Urothelium cell line (cell line): ENCODE measurements at regions not wholly inside any gene's neighbourhood (a gene's known extent, or its start where the extent isn't known, plus 50 kb on each side); places are given as distances from the start of the nearest gene placed in this dataset.
"Not testable (repeated sequence)": the region's sequence is repeated elsewhere in the genome, so short reads cannot be mapped to it uniquely, and the experiment has no call there.

Source experiments
- DNase-seq: peaks from one replicate; pipeline ENCODE4 v3.0.0; 2011; ENCODE audit warnings: low spot score, mixed read lengths
- FAIRE-seq: peaks from 2 replicates; lab custom pipeline; 2011; peaks lifted over from hg19 to GRCh38; lab: Jason Lieb, UNC

DNA sequence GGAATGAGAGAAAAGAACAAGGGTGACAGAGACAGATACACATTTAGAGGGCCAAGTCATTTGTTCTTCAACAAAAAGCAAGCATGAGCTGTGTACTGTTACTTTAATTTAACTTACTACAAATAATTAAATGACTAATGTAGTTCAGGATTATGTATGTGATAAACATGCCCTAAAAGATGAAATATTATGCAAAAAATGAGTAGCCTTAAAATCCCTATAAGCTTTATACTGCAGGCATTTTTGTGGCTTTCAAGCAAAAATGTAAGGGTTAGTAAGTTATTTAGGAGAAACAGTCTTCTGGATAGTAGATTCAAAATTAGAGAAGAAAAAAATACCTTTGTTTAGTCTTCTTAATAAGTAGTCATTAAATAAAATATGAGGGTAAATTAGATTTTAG, 431.2 kb downstream of the CSNK1G3 start:
- no peak for FAIRE-seq
- DNase-seq = no peak

DNA sequence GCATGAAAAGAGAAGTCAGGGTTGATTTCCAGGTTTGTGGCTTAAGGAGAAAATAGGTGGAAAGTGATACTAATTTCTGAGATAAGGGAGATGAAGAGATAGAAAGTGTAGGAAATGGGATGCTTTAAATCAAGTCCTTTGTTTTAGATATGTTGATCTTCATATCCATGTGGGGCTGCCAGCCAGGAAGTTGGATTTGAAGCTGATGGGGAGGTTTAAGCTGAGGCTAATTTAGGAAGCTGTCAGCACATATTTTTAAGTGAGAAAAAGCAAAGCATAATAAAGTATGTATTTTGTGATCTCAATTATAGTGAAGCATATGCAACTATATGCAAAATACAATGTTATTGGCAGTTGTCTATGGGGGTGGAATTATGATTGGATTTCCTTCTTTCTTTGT, 428.4 kb downstream of the CSNK1G3 start:
- no peak for FAIRE-seq
- no peak for DNase-seq

DNA sequence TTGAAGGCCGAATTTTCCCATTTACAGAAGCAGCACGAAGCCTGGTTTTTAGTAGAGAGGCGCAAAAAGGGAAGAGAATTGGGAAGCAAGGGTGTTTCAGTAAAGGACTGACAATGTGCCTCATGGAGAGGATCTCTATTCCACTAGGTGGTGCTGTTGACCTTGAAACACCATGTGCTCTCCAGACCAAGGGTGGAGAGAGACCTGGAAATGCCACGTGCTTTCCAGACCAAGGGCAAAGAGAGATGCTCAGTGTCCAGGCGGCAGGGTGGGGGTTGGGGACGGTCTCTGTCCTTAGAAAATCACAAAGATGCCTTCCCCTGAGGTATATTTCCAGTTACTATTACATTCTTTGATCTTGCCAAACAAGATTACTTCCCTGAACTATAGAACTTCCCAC, 425.3 kb downstream of the CSNK1G3 start:
- peak; percentile 79 for FAIRE-seq
- DNase-seq = peak; percentile 40

DNA sequence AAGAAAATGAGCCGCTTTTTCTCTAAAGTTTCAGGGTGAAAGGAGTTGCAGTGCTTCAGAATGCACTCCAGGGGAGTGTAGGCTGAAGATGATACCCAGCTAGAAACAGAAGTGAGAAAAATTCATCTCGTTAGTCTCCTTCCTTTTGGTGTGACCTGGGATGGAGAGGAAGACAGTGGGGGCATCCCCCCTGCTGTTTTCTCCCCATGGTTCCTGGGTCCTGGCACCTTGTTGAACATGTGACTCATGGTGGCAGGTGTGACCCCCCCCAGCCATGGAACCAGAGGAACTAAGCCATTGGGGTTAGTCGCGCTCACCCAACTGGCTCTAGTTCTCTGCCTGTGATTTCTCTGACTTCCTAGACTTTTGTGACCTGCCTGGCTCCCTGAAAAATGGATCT, 424.6 kb downstream of the CSNK1G3 start:
- no peak for DNase-seq
- FAIRE-seq = no peak

DNA sequence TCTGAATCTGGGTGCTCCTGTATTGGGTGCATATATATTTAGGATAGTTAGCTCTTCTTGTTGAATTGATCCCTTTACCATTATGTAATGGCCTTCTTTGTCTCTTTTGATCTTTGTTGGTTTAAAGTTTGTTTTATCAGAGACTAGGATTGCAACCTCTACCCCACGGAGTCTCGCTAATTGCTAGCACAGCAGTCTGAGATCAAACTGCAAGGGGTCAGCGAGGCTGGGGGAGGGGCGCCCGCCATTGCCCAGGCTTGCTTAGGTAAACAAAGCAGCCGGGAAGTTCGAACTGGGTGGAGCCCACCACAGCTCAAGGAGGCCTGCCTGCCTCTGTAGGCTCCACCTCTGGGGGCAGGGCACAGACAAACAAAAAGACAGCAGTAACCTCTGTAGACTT, 421.8 kb downstream of the CSNK1G3 start:
- not testable (repeated sequence) for FAIRE-seq, DNase-seq

DNA sequence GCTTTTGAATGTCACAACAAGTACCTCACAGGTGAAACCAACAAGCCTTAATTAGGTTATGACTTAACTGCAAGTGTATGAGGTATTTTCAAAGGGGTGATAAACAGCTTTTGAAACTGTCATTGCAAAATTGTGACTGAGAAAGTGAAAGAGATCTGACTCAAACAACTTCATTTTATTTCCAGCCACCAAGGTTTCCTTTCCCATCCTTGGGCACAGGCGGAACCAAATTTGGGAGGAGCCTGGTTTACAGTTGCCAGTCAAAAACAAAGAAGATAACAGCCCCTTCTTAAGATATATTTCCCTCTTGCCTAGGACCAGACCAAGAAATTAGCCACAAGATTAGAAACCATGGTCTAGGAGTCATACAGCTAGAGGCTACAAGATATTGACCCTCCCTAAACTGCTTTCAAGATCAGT, 417.1 kb downstream of the CSNK1G3 start:
- FAIRE-seq (no peak), DNase-seq (no peak)

DNA sequence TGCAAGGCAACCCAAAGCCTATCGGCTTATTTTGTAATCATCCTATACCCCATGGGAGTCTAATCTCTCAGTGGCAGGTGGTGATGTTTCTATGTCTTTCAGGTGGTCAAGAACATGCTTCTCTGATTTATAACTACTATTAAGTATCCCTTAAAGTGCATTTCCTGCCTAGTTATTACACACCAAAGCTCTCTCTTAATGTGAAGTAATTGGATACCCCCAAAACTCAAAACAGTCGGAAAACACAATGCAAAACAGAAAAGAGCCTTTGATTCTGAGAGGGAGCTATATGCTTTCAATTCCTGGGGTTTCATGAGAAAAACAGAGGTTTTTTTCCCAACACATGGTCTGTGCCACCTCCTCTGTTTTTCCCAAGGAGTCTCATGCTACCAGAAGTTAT, 416.4 kb downstream of the CSNK1G3 start:
- no peak for DNase-seq
- FAIRE-seq = no peak

DNA sequence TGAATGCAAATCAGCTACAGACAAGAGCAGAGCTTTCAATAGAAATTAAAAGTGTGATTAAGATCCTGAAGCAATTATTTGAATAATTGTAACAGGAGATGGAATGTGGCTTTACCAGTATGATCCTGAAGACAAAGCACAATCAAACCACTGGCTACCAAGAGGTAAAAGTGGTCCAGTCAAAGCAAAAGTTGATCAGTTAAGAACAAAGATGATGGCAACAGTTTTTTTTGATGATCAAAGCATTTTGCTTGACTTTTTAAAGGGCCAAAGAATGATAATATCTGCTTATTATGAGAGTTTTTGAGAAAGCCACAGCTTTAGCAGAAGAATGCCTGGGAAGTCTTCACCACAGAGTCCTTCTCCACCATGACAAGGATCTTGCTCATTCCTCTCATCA, 409.2 kb downstream of the CSNK1G3 start:
- no peak for DNase-seq
- no peak for FAIRE-seq

DNA sequence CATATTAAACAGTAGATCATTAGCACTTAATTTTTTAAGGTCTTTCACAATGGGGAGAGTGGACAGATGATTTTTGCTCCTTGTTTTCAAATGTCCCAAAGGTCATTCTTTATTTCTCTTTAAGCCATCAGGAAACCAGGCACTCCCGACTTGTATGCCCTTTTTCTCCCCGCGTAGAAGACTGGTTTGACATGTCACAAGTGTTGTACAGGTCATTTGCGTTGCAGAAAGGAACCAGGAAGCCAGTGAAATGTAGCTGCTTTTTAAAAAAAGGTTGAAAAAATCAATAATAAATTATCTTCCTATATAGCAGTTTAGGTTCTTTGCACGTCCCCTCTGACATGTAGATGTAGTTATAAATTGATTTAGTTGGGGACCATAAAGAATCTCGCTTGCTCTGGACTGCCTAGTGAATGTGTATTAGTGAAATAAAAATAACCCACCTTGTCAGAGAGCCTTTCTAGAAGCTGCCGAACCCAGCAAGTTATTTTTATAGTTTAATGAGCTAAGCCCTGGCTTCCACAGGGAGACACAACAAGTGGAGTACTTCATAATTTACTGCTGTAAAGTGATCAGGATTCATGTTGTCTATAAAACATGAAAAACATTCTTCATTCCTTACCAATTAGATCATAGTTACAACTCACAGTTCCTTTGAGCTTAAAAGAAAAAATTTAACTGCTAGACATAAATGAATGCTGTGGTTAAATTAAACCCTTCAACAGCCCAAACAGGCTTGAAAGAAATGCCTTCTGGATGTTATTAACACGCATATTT, 404.6 kb downstream of the CSNK1G3 start:
- FAIRE-seq = peak; percentile 9
- DNase-seq = peak; percentile 35

DNA sequence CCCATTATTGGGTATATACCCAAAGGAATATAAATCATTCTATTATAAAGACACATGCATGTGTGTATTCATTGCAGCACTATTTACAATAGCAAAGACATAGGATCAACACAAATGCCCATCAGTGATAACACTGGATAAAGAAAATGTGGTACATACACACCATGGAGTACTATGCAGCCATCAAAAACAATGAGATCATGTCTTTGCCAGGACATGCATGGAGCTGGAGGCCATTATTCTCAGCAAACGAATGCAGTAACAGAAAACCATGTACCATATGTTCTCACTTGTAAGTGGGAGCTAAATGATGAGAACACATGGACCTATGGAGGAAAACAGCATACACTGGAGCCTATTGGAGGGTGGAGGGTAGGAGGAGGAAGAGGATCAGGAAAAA, 402.4 kb downstream of the CSNK1G3 start:
- DNase-seq (no peak), FAIRE-seq (no peak)

DNA sequence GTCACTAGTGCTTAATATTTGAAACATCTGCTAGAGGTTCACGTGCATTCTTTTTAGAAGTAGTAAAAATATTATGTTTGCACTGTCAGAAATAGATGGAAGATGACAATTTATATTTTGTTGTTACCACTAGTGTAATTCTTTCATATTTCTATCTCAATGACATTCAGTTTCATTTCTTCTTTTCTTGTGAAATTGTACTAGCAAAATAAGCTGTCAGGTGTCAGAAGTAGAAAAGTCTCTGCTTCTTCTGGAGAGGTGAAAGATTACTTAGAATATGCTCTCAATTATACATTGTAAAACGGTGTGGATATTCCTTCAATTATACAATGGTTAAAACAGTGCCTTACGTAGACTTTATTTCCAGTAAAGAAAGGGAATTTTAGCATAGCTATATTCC, 395.4 kb downstream of the CSNK1G3 start:
- no peak for FAIRE-seq
- no peak for DNase-seq

DNA sequence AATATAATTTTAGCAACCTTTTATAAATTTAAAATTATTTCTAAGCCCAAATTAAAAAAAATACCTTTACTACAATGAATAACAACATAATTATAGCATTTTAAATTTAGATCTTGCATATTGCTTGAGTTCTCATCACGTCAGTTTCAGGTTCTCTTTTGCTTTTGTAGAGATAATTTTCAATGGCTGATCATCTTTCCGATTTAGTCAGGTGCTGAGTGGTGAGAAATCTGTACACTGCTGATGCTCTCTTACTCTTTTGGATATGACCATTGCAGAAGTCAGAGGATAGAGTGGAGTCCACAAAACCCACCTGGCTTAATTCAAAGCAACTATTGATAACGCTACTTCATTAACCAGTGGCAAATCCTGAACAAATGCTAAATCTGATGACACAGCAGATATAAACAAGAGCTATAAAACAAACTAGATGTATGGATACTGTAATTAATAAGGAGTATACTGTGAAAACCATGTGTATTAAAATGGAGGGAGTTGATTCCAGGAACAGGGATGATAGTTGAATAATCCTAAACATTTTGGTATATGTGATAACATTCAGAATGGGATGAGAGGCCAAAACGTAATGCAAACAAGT, 394.8 kb downstream of the CSNK1G3 start:
- FAIRE-seq = no peak
- no peak for DNase-seq

DNA sequence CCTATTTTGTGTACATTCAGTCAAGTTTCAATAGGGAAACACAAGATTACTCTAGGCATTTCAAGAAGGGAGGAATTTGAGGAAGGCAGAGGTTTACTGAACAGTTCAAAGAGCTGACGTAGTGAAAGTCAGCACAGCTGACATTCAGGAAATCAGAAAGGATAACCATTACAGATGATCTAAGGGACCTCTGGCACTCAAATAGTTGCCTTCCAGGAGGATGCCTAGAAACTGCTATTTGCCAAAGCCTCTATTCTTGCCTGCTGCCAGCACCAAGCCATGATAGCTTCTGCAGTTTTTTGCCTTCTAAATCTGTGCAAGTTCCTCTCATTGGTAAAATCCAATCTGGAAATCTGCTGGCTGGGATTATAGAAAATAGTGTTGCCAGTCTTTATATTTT, 373.1 kb downstream of the CSNK1G3 start:
- FAIRE-seq = no peak
- DNase-seq = no peak

DNA sequence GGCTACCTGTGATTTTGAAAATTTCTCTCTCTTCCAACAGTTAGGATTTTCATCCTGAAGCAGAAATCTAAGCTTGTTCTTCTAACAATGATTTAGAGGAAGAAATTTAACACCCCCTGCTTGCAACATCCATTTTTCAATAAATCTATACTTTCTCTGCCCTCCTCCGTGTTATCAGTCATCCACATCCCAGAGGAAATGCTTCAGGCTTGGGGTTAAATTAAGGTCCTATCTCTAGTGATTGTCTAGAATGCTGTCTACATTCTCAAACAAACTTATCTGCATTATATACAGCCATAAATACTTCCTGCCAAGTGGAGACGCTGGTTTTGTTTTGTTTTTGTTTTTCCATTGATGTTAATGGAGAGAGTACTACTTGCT, 371.0 kb downstream of the CSNK1G3 start:
- DNase-seq = no peak
- FAIRE-seq = no peak

DNA sequence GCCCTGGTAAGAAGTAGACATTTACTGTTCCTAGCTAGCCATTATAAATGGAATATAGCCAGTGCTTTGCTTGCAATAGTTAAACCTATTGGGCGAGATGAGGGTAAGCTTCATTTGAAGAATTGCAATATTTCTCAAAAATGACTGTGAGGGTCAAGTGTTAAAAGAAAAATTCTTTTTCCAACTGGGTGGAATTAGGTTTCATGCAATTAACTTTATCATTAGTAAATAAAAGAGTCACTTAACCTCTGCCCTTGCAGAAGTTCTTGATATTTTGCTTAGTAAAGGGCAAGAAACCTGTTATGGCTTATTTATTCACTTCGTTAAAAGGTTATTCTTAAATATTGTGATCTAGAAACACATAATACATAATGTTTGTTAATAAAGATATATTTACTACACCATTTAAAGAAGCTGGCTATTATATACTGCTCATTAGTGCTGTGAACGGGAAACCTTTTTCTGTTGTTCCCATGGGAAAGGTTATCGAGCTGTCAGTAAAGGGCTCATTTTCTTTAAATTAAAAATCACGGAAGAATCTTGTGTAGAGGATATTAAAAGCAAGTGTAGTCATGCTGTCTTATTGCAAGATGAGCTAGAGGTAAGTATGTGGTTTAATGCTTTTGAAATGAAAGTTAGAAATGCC, 370.5 kb downstream of the CSNK1G3 start:
- DNase-seq (no peak), FAIRE-seq (no peak)

DNA sequence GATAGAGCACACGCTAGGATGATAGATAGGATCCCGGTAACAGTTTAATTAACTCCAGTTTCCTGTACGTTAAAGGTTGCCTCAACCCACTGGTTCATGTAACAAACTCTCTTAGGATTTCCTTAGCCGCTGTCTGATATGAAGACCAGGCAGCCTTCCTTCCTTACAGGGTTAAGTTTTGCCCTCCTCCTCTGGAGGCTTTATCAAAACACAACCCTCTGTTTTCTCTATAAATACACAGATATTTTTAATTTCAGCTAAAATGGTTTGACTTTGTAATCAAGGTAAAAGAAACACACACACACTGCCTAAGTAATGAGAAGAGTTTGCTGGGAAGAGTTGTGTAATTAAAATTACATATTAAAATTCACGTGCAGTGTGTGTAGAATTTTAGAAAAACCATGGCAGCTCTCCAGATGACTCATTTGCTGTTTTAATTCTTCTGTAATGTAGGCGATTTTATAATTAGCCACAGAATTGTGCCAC, 369.8 kb downstream of the CSNK1G3 start:
- FAIRE-seq (no peak), DNase-seq (no peak)

DNA sequence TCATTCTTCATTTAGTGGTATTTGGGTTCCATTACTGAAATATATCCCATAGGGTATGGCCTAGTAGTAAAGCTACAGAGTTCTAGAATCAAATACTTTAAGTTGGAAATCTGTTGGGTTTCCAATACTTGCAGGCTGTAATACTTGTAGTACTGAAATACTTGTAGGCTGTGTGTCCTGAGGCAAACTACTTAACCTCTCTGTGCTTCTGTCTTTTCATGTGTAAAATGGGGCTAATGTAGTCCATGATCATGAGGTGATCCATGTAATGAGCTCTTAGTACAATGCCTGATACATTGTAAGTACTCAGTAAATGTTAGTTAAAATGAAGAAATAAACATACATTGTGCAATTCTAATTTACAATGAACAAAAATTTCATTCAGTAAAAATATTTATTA, 368.9 kb downstream of the CSNK1G3 start:
- DNase-seq (no peak), FAIRE-seq (no peak)

DNA sequence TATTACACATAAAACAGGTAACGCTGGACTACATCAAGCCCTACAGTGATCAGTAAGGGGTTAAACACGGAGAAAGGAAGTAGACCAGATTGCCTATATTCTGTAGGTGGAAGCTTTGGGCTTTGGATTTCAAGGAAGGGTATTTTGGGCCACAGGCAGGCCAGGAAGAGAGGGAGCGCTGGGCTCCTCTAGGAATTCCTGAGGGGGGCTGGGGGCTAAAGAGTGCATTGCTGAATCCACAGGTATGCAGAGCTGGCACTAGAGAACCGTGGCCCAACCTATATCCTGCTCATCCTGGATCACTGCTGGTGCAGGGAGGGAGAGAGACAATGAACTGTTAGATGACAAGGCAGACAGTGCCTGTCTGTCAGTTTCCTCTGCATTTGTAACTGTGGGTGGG, 367.1 kb downstream of the CSNK1G3 start:
- DNase-seq = peak; percentile 24

DNA sequence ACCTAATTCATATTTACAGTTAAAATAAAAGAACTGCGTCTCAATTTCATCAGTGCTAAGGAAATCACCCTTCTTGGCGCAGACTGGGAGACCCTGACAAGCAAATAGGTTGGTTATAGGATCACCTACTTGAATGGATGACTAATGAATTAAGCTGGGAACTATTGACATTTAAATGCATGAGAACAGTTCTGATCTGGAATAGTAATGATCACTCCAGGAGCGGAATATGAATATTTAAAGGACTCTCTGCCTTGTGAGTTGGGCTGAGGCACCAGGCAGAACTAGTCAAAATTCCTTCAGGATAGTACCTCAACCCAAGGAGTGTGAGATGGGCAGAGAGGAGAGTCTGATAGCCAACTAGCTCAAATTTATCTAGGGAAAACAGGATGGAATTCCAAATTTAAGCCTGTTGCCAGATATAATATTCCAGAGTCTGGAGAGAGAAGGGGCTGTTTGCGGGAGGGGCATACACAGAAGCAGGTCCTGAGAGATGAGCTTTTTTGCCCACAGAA, 364.4 kb downstream of the CSNK1G3 start:
- FAIRE-seq = no peak
- no peak for DNase-seq

More for the DNA sequence above, 367.1 kb downstream of the CSNK1G3 start:
- FAIRE-seq = no peak

DNA sequence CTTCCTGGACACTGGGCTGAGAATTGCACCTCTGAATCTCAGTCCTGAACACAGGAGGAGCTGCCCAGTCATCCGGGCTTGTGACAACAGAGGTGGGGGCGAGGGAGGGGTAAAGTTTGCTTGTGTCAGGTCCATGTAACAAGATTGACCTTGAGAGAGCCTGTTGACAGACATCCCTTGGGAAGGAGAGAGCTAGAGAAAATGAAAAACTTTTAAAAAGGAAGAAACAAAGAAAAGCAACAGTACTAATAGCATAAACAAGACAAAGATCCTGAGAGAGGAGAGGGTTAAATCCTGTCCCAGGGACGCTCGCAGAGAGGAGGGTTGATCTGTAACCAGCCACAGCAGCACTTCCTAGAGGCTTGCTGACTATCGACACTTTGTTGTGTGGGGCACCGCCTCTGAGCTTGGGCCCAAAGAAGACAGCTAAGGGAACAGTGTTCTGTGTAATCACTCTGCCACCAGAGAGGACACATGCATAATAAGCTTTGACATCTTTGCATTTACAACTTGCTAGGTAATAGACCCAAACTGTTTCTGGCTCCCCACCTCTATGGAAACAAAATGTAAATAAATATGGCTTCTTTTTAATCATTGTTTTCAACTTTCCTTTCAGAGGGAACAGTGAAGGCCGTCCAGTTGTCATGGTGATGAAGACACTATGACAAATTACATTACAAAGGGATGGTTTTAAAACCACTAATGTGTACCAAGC, 363.7 kb downstream of the CSNK1G3 start:
- no peak for FAIRE-seq

DNA sequence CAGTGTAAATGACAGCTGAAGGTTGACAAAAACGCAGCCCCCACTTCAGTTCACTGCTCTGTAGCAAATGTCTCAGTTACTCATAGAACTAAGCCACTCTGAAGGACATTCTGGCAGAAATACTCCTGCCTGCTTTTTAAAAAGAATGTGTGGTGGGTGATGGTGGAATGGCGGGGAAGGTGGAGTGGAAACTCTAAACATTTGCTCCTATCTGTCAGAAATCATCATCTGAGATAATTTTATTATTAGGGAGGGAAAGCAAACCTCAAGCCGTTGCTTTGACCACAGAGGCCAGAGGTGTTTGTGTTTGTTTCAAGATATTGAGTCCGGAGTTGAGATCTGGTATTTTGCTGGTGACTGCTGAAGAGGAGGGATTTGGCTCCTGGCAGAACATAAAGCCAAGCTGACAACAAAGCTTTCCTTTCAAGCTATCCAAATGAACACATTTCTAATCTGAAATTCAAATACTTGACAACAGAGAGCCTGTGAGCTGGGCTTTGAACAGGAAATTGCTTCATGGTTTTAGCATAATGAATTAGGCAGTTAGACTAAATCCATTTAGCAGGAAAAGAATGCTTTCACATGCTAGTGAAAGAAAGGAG, 362.7 kb downstream of the CSNK1G3 start:
- no peak for FAIRE-seq
- DNase-seq = no peak

More for the DNA sequence above, 363.7 kb downstream of the CSNK1G3 start:
- DNase-seq = no peak
